SJCRH30 (cell line): ENCODE measurements at regions not wholly inside any gene's neighbourhood (a gene's known extent, or its start where the extent isn't known, plus 50 kb on each side); places are given as distances from the start of the nearest gene placed in this dataset.
A peak's percentile ranks its signal among the peaks of the same experiment; 100 is the strongest.
"Not testable (repeated sequence)": the region's sequence is repeated elsewhere in the genome, so short reads cannot be mapped to it uniquely, and the experiment has no call there.

Experiments
- DNase-seq, 2 experiments: peaks; one replicate each; pipeline ENCODE4 v3.0.0-alpha.2; 2015 to 2020
- H3K27ac ChIP-seq: fragments of 250-450 bp; sonication (Bioruptor Pico); 2 replicates; pipeline ENCODE4 v1.5.1; 2020; ENCODE audit warnings: mild to moderate bottlenecking, moderate library complexity
- H3K27me3 ChIP-seq: fragments of 250-450 bp; sonication (Bioruptor Pico); 2 replicates; pipeline ENCODE4 v1.5.1; 2020; ENCODE audit warnings: mild to moderate bottlenecking, moderate library complexity
- H3K36me3 ChIP-seq: fragments of 250-450 bp; sonication (Bioruptor Pico); 2 replicates; pipeline ENCODE4 v1.5.1; 2020; ENCODE audit warnings: mild to moderate bottlenecking, moderate library complexity
- H3K4me1 ChIP-seq: fragments of 250-450 bp; sonication (Bioruptor Pico); 2 replicates; pipeline ENCODE4 v1.5.1; 2020; ENCODE audit warnings: mild to moderate bottlenecking, moderate library complexity
- H3K4me3 ChIP-seq: fragments of 250-450 bp; sonication (Bioruptor Pico); 2 replicates; pipeline ENCODE4 v1.5.1; 2020; ENCODE audit warnings: mild to moderate bottlenecking, moderate library complexity
- H3K9me3 ChIP-seq: fragments of 250-450 bp; sonication (Bioruptor Pico); replicated peaks from 2 replicates; pipeline ENCODE4 v1.5.1; 2020; ENCODE audit warnings: mild to moderate bottlenecking, moderate library complexity

DNA sequence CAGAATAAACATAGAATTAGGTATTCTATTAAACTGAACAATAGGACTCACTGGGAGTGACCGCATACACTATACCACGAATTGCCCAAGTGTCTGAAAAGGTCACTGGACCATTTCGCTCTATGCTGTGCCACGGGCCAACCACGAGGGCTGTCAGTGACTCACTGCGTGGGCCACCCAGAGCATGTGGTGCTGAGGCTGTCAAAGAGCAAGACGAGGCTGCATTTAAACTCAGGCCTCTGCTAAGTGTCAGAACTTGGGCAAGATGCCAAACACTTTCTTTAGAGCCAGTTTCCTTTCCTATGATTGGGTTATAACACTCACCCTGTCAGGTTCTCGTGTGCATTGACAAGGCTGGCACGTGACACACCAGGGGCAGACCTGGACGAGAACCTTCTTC is 97.5 kb downstream of the SH3YL1 start:
- Histone ChIP-seq H3K4me3 (no peak overlapping the region), H3K36me3 (no peaks in the 10 kb centered on the region), H3K27ac (no peak overlapping the region), H3K9me3 (no peaks in the 10 kb centered on the region), H3K27me3 (no peaks in the 10 kb centered on the region), H3K4me1 (no peaks in the 10 kb centered on the region)
- peak in 1 of 2 experiments; percentile 7 for DNase-seq

DNA sequence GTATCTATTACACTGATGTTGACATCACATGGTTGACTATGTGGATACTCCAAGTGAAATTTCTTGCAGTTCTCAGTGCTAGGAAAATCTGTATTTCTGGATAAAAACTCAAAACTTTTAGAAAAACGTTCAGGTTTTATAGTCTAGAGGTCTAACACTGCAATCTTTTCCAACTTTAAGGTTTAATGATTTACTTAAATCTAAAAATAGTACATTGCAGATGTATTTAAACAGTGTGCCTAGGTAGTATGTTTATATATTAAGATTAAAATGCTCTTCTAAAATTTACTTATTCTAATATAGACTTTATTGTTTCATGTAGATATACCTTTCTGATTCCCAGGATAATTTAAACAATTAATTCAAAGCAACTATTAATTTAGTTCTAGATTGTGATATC is 98.3 kb downstream of the SH3YL1 start:
- H3K4me3 ChIP-seq: no peak overlapping the region

DNA sequence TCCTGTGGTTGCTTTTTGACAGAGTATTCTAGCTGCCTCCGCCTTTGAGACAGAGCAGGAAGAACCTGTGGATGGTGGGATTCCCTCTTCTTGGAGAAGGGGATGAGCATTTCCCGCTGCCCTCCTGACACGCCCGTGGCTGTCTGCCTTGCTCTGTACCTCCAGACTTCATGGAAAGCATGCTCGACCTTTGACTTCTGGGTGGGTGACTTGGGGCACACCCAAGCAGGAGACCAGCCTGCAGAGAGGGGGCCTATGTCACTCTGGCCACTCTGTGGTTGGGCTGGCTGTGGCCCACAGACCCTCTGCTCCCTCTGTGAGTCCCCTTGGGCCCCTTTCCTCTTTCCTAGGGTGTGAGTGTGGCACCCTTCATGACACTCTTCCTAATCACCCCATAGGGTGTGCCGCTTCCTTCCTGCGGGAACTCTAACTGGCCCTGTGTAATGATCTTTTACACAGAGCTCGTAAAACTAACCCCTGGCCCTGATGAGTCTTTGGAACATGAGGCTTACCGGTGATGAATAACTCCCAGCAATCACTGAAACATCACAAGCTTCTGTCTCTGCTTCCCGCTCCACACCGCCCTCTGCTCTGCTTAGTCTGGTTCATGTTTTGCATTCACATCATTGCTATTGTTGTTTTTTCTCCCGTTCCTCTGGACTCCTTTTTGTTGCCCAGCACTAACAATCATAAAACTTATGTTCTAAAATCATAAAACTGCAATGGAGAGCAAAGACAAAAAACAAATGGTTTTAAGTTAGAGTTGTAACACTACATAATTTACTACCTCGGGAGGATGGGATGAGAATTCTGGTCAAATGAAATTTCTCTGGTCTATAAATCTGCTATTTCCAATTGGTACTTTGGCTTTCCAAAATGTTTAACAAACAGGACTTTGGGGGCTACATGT is 101.1 kb downstream of the SH3YL1 start:
- Histone ChIP-seq H3K36me3 (no peaks in the 10 kb centered on the region), H3K4me3 (no peak overlapping the region), H3K9me3 (no peaks in the 10 kb centered on the region), H3K4me1 (no peaks in the 10 kb centered on the region), H3K27ac (no peak overlapping the region), H3K27me3 (peaks cover 4% of the 10 kb centered on the region; the same call in 1 of the 2 replicates)
- no peak for DNase-seq

More for the DNA sequence above, 98.3 kb downstream of the SH3YL1 start:
- Histone ChIP-seq H3K27me3 (peaks cover 4% of the 10 kb centered on the region; the same call in 1 of the 2 replicates), H3K27ac (no peak overlapping the region), H3K9me3 (no peaks in the 10 kb centered on the region), H3K36me3 (no peaks in the 10 kb centered on the region), H3K4me1 (no peaks in the 10 kb centered on the region)
- DNase-seq: no peak

DNA sequence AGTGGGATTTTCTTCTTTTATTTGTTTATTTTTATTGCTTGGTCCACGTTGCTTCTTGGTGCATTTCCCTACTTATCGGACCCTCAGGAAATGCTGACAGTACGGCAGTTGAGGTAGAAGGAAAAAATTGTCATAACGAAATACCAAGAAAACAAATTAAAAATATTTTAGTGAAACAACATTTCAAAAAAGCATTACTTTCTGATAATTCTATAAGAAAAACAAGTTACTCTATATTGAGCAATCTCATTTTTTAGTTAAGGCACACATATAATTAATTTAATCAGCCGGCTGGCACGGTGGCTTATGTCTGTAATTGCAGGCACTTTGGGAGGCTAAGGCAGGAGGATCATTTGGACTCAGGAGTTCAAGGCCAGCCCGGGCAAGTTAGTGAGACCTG is 102.1 kb downstream of the SH3YL1 start:
- no peak for DNase-seq
- Histone ChIP-seq H3K27me3 (peaks cover 4% of the 10 kb centered on the region; the same call in 1 of the 2 replicates), H3K36me3 (no peaks in the 10 kb centered on the region), H3K4me3 (no peak overlapping the region), H3K9me3 (no peaks in the 10 kb centered on the region), H3K27ac (no peak overlapping the region), H3K4me1 (no peaks in the 10 kb centered on the region)

DNA sequence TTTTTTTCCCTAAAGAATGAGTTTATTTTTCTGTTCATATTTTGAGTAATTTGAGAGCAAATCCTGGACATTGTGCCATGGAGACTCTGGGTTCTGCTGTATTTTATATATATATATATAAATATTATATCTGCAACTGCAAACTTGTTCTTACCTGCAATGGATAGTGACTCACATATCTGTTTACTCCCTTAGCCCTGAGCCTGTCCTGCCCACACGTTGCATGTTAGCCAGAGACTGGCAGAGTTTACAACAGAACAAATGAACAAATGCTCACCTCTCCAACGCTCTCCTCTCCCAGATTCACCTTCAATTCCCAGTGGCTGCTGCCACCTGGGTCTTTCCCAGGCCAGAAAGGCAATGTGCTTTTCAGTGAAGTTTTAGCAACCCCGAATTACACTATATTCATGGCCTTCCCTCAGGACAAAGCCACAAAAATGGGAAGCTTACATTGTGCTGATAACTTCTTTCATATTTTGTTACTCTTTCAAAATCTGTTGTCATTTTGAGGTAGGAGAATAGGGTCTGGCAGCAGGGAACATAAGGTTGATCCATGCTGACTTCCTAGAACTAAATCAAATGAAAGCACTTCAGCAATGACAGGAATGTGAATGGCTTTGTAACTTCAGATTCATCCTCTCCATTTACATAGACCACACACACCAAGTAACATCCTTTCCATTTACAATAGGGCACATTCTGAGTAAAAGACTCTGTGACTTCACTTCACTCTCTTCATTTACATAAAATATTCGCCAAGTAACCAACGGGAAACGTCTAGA is 105.4 kb upstream of the FAM110C start:
- no peaks in the 10 kb centered on the region for H3K36me3 ChIP-seq
- no peaks in the 10 kb centered on the region for H3K27me3 ChIP-seq
- H3K4me1 ChIP-seq: no peaks in the 10 kb centered on the region
- no peak for DNase-seq
- H3K27ac ChIP-seq: no peak overlapping the region
- H3K9me3 ChIP-seq: no peaks in the 10 kb centered on the region
- no peak overlapping the region for H3K4me3 ChIP-seq

DNA sequence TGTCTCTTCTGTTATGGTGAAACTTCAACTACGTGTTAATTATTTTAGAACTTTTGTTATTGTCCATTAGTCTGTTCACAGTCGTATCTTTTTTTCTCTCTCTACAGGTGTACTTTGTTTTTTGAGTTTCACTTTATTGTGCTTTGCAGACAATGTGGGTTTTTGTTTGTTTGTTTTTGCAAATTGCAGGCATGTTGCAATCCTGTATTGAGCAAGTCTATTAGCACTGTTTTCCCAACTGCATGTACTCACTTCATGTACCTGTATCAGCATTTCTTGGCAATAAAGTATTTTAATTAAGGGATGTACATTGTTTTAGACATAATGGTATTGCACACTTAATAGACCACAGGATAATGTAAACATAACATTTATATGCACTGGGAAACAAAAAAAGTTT is 99.1 kb upstream of the FAM110C start:
- Histone ChIP-seq H3K4me1 (no peaks in the 10 kb centered on the region), H3K36me3 (no peaks in the 10 kb centered on the region), H3K27me3 (peaks cover 8% of the 10 kb centered on the region; the same call in 1 of the 2 replicates), H3K4me3 (no peak overlapping the region), H3K9me3 (no peaks in the 10 kb centered on the region), H3K27ac (no peak overlapping the region)
- no peak for DNase-seq

DNA sequence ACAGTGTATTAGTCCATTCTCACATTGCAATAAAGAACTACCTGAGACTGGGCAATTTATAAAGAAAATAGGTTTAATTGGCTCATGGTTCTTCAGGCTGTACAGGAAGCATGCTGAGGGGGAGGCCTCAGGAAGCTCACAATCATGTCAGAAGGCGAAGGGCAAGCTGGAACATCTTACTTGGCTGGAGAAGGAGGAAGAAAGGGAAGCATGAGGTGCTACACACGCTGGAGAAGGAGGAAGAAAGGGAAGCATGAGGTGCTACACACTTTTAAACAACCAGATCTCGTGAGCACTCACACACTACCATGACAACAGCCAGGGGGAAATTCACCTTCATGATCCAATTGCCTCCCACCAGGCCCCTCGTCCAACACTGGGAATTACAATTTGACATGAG is 95.3 kb upstream of the FAM110C start:
- Histone ChIP-seq H3K36me3 (no peaks in the 10 kb centered on the region), H3K27me3 (peaks cover 17% of the 10 kb centered on the region), H3K9me3 (no peaks in the 10 kb centered on the region), H3K4me1 (no peaks in the 10 kb centered on the region), H3K4me3 (no peak overlapping the region), H3K27ac (no peak overlapping the region)
- no peak for DNase-seq

DNA sequence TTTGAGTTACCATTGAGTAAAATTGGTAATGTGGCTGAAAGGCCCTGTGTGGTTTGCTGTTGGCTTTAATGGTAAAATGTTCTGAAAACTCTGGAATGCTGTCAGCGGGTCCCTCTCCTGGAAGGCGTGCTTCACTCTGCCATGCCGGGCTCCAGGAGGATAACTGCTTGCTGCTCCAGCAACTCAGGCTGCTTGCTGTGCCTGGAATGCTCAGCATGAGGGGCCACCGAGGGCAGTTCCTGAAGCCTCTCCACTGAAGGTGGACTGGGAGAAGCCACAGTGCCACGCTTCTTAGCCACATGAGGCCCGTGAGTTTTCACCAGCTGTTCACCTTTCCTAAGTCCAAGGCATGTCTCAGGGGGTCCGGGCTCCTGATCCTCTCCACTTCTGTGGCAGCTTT is 90.4 kb upstream of the FAM110C start:
- Histone ChIP-seq H3K4me3 (no peak overlapping the region), H3K27ac (no peak overlapping the region), H3K27me3 (peaks cover 11% of the 10 kb centered on the region), H3K4me1 (no peaks in the 10 kb centered on the region), H3K9me3 (no peaks in the 10 kb centered on the region), H3K36me3 (no peaks in the 10 kb centered on the region)
- DNase-seq: no peak

DNA sequence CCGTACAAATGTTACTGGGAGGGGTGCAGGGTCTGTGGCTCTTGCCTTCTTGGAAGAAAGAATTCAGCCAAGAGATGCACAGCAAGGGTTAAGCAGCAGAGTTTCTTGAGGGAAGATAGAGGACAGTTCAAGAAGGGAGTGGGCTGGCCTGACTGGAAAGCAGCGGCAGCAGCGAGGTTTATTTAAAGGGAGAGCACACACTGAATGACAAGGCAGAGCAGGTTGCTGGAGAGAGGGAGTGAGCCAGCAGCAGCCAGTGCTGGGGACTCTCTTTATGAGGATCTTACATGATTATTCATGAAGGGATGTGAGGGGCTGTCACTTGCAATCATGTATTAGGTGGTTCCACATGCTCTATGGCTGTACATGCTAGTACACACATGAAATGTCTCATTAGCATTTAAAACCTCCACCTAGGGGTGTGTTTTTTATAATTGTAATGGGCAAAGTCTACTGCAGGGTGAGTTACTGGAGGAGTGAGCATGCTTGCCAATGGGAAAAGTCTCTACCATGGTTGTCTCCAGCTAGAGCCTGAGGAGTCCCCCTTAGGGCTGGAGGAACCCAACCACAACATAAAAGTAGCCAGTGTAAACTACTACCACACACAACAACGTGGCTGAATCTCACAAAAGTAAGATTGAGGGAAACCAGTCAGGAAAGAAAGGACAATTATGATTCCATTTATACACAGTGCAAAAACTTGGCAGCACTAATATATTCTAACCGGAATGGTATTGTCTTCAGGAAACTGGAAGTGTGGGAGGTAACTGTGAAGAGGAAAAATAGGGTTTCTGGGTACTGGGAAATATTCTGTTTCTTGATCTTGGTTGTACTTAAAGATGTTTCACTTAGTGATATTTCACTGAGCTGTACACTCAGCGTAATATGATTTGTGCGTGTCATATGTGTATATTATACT is 87.6 kb upstream of the FAM110C start:
- Histone ChIP-seq H3K4me3 (no peak overlapping the region), H3K9me3 (no peaks in the 10 kb centered on the region), H3K36me3 (no peaks in the 10 kb centered on the region), H3K27me3 (peaks cover 4% of the 10 kb centered on the region; the same call in 1 of the 2 replicates), H3K27ac (no peak overlapping the region), H3K4me1 (no peaks in the 10 kb centered on the region)
- DNase-seq: no peak

DNA sequence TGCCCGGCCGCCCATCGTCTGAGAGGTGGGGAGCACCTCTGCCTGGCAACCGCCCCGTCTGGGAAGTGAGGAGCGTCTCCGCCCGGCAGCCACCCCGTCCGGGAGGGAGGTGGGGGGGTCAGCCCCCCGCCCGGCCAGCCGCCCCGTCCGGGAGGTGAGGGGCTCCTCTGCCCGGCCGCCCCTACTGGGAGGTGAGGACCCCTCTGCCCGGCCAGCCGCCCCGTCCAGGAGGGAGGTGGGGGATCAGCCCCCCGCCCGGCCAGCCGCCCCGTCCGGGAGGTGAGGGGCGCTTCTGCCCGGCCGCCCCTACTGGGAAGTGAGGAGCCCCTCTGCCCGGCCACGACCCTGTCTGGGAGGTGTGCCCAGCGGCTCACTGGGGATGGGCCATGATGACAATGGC is 80.5 kb upstream of the FAM110C start:
- H3K4me1 ChIP-seq, H3K27ac ChIP-seq, H3K4me3 ChIP-seq, DNase-seq, H3K36me3 ChIP-seq, H3K27me3 ChIP-seq, H3K9me3 ChIP-seq: not testable (repeated sequence)

DNA sequence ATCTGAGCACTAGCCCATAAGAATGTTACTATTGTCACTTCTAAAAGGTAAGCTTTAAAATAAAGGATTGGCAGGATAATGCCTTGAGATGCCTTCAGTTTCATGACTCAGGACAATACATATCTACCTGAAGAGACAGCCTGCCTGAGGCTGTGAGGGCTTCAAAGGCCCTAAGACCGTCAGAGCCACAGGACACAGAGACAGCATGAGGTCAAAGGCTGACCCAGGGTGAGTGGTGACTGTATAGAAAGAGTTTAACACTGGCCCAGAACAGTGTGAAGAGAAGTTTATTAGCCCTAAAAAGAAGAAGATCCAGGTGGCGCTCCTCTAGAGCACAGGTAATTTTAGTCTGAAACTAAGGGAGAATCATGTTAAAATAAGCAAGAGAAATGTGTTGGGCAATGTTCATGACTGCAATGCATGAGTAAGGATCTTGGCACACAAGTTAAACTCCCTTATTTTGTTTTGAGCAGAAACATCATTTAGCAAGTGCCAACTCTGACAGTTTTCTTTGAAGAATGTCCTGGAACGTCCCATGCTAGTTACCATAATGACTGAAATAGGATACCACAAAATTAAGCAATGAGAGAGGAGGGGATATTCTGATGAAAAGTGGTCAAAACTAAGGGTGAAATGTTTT is 78.1 kb upstream of the FAM110C start:
- H3K9me3 ChIP-seq: no peaks in the 10 kb centered on the region
- no peaks in the 10 kb centered on the region for H3K4me1 ChIP-seq
- DNase-seq: no peak
- H3K27me3 ChIP-seq: no peaks in the 10 kb centered on the region
- no peak overlapping the region for H3K4me3 ChIP-seq
- H3K27ac ChIP-seq: no peak overlapping the region
- H3K36me3 ChIP-seq: no peaks in the 10 kb centered on the region

DNA sequence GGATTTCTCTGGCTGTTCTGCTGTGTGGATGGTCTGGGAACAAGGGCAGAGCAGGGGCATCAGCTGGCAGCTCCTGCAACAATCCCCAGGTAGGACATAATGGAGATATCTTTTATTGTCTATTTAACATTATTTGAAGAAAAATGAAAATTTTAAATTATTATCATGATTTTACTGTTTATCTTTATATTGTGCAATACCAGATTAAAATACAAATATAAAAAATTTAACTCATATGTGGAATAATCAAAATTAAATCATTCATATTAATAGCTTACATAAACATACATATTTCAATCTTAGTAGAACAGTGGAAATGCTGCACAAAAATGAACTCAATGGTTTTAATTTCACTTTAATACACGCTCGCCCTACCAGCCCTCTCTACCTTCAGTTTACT is 70.6 kb upstream of the FAM110C start:
- no peaks in the 10 kb centered on the region for H3K4me1 ChIP-seq
- H3K9me3 ChIP-seq: no peaks in the 10 kb centered on the region
- H3K4me3 ChIP-seq: no peak overlapping the region
- no peak for DNase-seq
- H3K36me3 ChIP-seq: no peaks in the 10 kb centered on the region
- no peak overlapping the region for H3K27ac ChIP-seq
- no peaks in the 10 kb centered on the region for H3K27me3 ChIP-seq

DNA sequence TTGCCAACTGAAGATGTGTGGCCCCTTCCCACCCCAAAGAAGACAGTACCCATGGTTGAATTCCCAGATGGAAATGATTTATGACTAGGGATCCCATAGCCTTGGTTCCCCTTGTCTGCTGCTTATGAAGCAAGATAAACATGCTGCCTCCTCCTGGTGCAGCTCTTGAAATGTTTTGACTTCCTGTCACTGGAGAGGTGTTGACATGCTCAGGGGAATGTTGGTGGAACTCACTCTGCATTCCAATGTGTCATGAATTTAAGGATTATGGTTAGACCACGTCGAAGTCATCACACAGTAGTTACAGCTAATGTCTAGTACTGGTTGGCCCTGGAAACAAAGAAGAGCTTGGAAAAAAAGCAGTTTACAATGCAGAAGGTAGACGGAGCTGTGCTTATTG is 69.0 kb upstream of the FAM110C start:
- Histone ChIP-seq H3K36me3 (no peaks in the 10 kb centered on the region), H3K27ac (no peak overlapping the region), H3K27me3 (no peaks in the 10 kb centered on the region; the same call in 1 of the 2 replicates), H3K9me3 (no peaks in the 10 kb centered on the region), H3K4me3 (no peak overlapping the region), H3K4me1 (no peaks in the 10 kb centered on the region)
- no peak for DNase-seq

DNA sequence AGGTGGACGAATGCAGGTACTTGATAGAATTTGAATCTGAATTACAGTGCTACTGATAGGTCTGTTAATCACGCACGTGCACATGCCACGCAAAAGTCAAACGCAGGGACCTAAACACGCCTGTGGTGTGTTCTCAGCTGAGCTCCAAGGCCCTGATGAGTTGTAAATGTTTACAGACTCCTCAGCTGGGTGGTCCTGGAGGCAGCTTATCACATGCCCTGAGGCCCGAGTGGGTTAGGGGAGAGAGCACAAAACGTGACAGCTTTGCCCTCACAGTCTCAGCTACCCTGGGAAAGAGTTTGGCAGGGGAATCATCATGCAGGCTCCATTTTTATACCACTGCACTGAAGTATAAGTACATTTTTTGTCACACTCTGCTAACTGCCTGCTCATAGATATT is 68.3 kb upstream of the FAM110C start:
- Histone ChIP-seq H3K36me3 (no peaks in the 10 kb centered on the region), H3K4me1 (no peaks in the 10 kb centered on the region), H3K9me3 (no peaks in the 10 kb centered on the region), H3K4me3 (no peak overlapping the region), H3K27me3 (no peaks in the 10 kb centered on the region; the same call in 1 of the 2 replicates), H3K27ac (no peak overlapping the region)
- no peak for DNase-seq
